IMR-90 (cell line): ENCODE measurements at regions not wholly inside any gene's neighbourhood (a gene's known extent, or its start where the extent isn't known, plus 50 kb on each side); places are given as distances from the start of the nearest gene placed in this dataset.

Experiments
- ATAC-seq: fragments of 200-7000 bp; cut with Tn5 transposase; 2 replicates; pipeline ENCODE4 v1.9.1; 2020; ENCODE audit warnings: low read depth, mild to moderate bottlenecking, moderate library complexity
- BruUV-seq: library from RNA; stranded (reverse); fragments of 400-500 nt; replicated peaks from 2 replicates; lab custom pipeline; 2021; lab: Mats Ljungman, UMichigan
- CTCF ChIA-PET: fragments of 300-600 bp; formaldehyde crosslinking; extraction: SDS; loops from one replicate; lab custom pipeline; 2021; ENCODE audit warnings: antibody characterized with exemption; lab: Yijun Ruan, JAX
- POLR2A ChIA-PET: fragments of 300-600 bp; sonication (Branson Sonifier 250); formaldehyde crosslinking; loops from one replicate; lab custom pipeline; 2022; ENCODE audit warnings: antibody characterized with exemption; ENCODE audit not compliant: unreplicated experiment; lab: Charles Lee
- DNase-seq: peaks from one replicate; pipeline ENCODE4 v3.0.0; 2013
- H2AFZ ChIP-seq: replicated peaks from 2 replicates; pipeline ENCODE3; 2013; ENCODE audit warnings: low read length, mild to moderate bottlenecking; ENCODE audit not compliant: poor library complexity
- H2AK5ac ChIP-seq: 2 replicates; pipeline ENCODE4 v1.6.1; 2013; ENCODE audit warnings: low read depth, low read length, inconsistent platforms
- H2AK9ac ChIP-seq: replicated peaks from 2 replicates; pipeline ENCODE3; 2013; ENCODE audit warnings: mild to moderate bottlenecking, low read depth, low read length, moderate library complexity; ENCODE audit not compliant: poor library complexity
- H2BK120ac ChIP-seq: 2 replicates; pipeline ENCODE4 v1.6.1; 2013; ENCODE audit warnings: low read depth, low read length, inconsistent platforms
- H2BK15ac ChIP-seq: 3 replicates; pipeline ENCODE4 v1.6.1; 2013; ENCODE audit warnings: low read depth, low read length, inconsistent platforms
- H2BK20ac ChIP-seq: 2 replicates; pipeline ENCODE4 v1.6.1; 2013; ENCODE audit warnings: low read depth, mild to moderate bottlenecking, inconsistent platforms, low read length, moderate library complexity
- H2BK5ac ChIP-seq: 2 replicates; pipeline ENCODE4 v1.6.1; 2013; ENCODE audit warnings: mild to moderate bottlenecking, low read depth, low read length, inconsistent platforms; ENCODE audit not compliant: poor library complexity, severe bottlenecking
- H3K14ac ChIP-seq: replicated peaks from 2 replicates; pipeline ENCODE4 v1.6.1; 2013; ENCODE audit warnings: low read depth, low read length, inconsistent platforms
- H3K18ac ChIP-seq: 2 replicates; pipeline ENCODE4 v1.6.1; 2013; ENCODE audit warnings: low read depth, low read length, control low read depth
- H3K23ac ChIP-seq: 2 replicates; pipeline ENCODE4 v1.6.1; 2013; ENCODE audit warnings: low read depth, low read length, inconsistent platforms
- H3K27ac ChIP-seq: 2 replicates; pipeline ENCODE4 v1.5.1; 2013; ENCODE audit warnings: mild to moderate bottlenecking, control low read depth, low read length; ENCODE audit not compliant: insufficient read depth
- H3K27me3 ChIP-seq: 2 replicates; pipeline ENCODE4 v1.6.1; 2013; ENCODE audit warnings: low read length; ENCODE audit not compliant: control insufficient read depth, insufficient read depth
- H3K36me3 ChIP-seq: 2 replicates; pipeline ENCODE4 v1.6.1; 2013; ENCODE audit warnings: low read length, mixed read lengths; ENCODE audit not compliant: control insufficient read depth, insufficient read depth
- H3K4ac ChIP-seq: 2 replicates; pipeline ENCODE4 v1.6.1; 2013; ENCODE audit warnings: low read depth, low read length, inconsistent platforms
- H3K4me1 ChIP-seq: 2 replicates; pipeline ENCODE4 v1.6.1; 2013; ENCODE audit warnings: low read length, mixed read lengths; ENCODE audit not compliant: control insufficient read depth, insufficient read depth
- H3K4me2 ChIP-seq: 2 replicates; pipeline ENCODE4 v1.6.1; 2013; ENCODE audit warnings: low read depth, mild to moderate bottlenecking, control low read depth, low read length, moderate library complexity
- H3K4me3 ChIP-seq: 2 replicates; pipeline ENCODE4 v1.5.1; 2013; ENCODE audit warnings: low read depth, mild to moderate bottlenecking, control low read depth, low read length, moderate library complexity; ENCODE audit not compliant: insufficient read depth
- H3K56ac ChIP-seq: 2 replicates; pipeline ENCODE4 v1.6.1; 2013; ENCODE audit warnings: low read length, inconsistent platforms; ENCODE audit not compliant: insufficient read depth; ENCODE audit errors: extremely low read depth
- H3K79me1 ChIP-seq, 2 experiments: 2 replicates each; pipeline ENCODE4 v1.6.1; 2013; ENCODE audit warnings: low read length in 2 of 2, inconsistent platforms in 1 of 2, low read depth in 1 of 2
- H3K9ac ChIP-seq: 2 replicates; pipeline ENCODE4 v1.6.1; 2013; ENCODE audit warnings: low read depth, low read length, control low read depth
- H3K9me1 ChIP-seq: 2 replicates; pipeline ENCODE4 v1.6.1; 2013; ENCODE audit warnings: low read length, inconsistent platforms; ENCODE audit not compliant: insufficient read depth
- H3K9me3 ChIP-seq: 2 replicates; pipeline ENCODE4 v1.6.1; 2013; ENCODE audit warnings: low read length; ENCODE audit not compliant: control insufficient read depth, insufficient read depth
- H4K20me1 ChIP-seq: 2 replicates; pipeline ENCODE4 v1.6.1; 2013; ENCODE audit warnings: low read length, inconsistent platforms; ENCODE audit not compliant: insufficient read depth
- H4K5ac ChIP-seq: 2 replicates; pipeline ENCODE4 v1.6.1; 2013; ENCODE audit warnings: mild to moderate bottlenecking, low read depth, low read length, control low read depth
- H4K8ac ChIP-seq, 2 experiments: 2 replicates each; pipeline ENCODE4 v1.6.1; 2013; ENCODE audit warnings: low read depth in 2 of 2, low read length in 2 of 2, control low read depth in 1 of 2, inconsistent platforms in 1 of 2
- H4K91ac ChIP-seq: 2 replicates; pipeline ENCODE4 v1.6.1; 2013; ENCODE audit warnings: low read depth, low read length, inconsistent platforms; ENCODE audit not compliant: insufficient read depth
- BHLHE40 ChIP-seq: fragments of 150-350 bp; IDR thresholded peaks from 2 replicates; pipeline ENCODE4 v1.6.1; 2016; ENCODE audit warnings: mild to moderate bottlenecking, low read depth, low read length
- CEBPB ChIP-seq: IDR thresholded peaks from 2 replicates; pipeline ENCODE4 v1.6.1; 2012; ENCODE audit warnings: low read depth, low read length, improper control_type of control experiment
- CHD1 ChIP-seq: IDR thresholded peaks from 2 replicates; pipeline ENCODE4 v1.6.1; 2012; ENCODE audit warnings: low read depth, low read length, improper control_type of control experiment
- FOS ChIP-seq: fragments of 150-350 bp; IDR thresholded peaks from 2 replicates; pipeline ENCODE4 v1.6.1; 2016; ENCODE audit warnings: low read depth, low read length
- NFE2L2 ChIP-seq: fragments of 150-350 bp; IDR thresholded peaks from 2 replicates; pipeline ENCODE4 v1.6.1; 2016; ENCODE audit warnings: low read depth, mild to moderate bottlenecking, low read length
- POLR2A ChIP-seq: IDR thresholded peaks from 2 replicates; pipeline ENCODE4 v1.6.1; 2012; ENCODE audit warnings: mild to moderate bottlenecking, low read depth, low read length
- RFX5 ChIP-seq: IDR thresholded peaks from 2 replicates; pipeline ENCODE4 v1.8.0; 2012; ENCODE audit warnings: low read depth, mild to moderate bottlenecking, low read length, moderate library complexity
- dilution Hi-C: fragments of 300-500 bp; cut with HindIII; formaldehyde crosslinking; loops from one replicate; pipeline ENCODE4 v1.14.3; 2018; ENCODE audit warnings: low sequenced_read_pairs; ENCODE audit not compliant: unreplicated experiment
- in situ Hi-C: fragments of 300-500 bp; cut with MboI; formaldehyde crosslinking; loops from 3 replicates; pipeline ENCODE4 v1.14.3; 2019; ENCODE audit warnings: low sequenced_read_pairs, inconsistent platforms, mixed read lengths
- intact Hi-C: fragments of 100-400 bp; cut with micrococcal nuclease; formaldehyde crosslinking; loops from 2 replicates; pipeline ENCODE4 v1.10.0; 2022

- H3K9ac ChIP-seq, result no peak overlapping the region
- H3K4me1 ChIP-seq, result peaks cover 8% of the 10 kb centered on the region; the same call in 1 of the 2 replicates
- H3K9me3 ChIP-seq, result no peaks in the 10 kb centered on the region
- H3K23ac ChIP-seq, result no peak overlapping the region
- H2BK20ac ChIP-seq, result no peak overlapping the region
- no peak overlapping the region for H3K27ac ChIP-seq
- H2AFZ ChIP-seq, result no peak overlapping the region
- H3K14ac ChIP-seq, result no peak overlapping the region
- no peak overlapping the region for H2BK120ac ChIP-seq
- H3K36me3 ChIP-seq, result no peaks in the 10 kb centered on the region
- H2AK5ac ChIP-seq, result no peak overlapping the region
- ATAC-seq, result no peak
- no peak overlapping the region for H2BK15ac ChIP-seq
- no peaks in the 10 kb centered on the region for H3K27me3 ChIP-seq
- no peaks in the 10 kb centered on the region for H3K79me1 ChIP-seq
- no peak overlapping the region for H2BK5ac ChIP-seq
- no peak overlapping the region for H3K4me3 ChIP-seq
- intact Hi-C loops (loop anchor here (2.0 kb wide), 1 partner anchor 370 kb away; no protein-coding TSS in a partner anchor), in situ Hi-C loops (no loop called here), dilution Hi-C loops (no loop called here)
- H3K18ac ChIP-seq, result no peak overlapping the region
- no peak overlapping the region for H4K5ac ChIP-seq
- H3K4me2 ChIP-seq, result no peak overlapping the region
- no peak overlapping the region for H4K8ac ChIP-seq
- no peaks in the 10 kb centered on the region for H4K20me1 ChIP-seq
- H3K9me1 ChIP-seq, result no peaks in the 10 kb centered on the region
- H2AK9ac ChIP-seq, result no peak overlapping the region
- BruUV-seq, result no TSS peak
- TF ChIP-seq POLR2A (no peak), CEBPB (no peak), RFX5 (no peak), NFE2L2 (no peak), CHD1 (no peak), BHLHE40 (no peak), FOS (no peak)
- DNase-seq, result no peak
- CTCF ChIA-PET, result interaction anchor here (0.8 to 1.7 kb wide), 2 partner anchors 87 to 89 kb away, joined by 3 to 6 read pairs; partner anchors contain the start of gene TACR1
- H4K91ac ChIP-seq, result no peak overlapping the region
- no peak overlapping the region for H3K56ac ChIP-seq
- POLR2A ChIA-PET, result no interaction called here
- no peak overlapping the region for H3K4ac ChIP-seq
Measured at GRCh38 chr2:75288760-75289159, 89.4 kb upstream of the TACR1 start.
